WTC11 (cell line): ENCODE measurements at regions not wholly inside any gene's neighbourhood (a gene's known extent, or its start where the extent isn't known, plus 50 kb on each side); places are given as distances from the start of the nearest gene placed in this dataset.
A peak's percentile ranks its signal among the peaks of the same experiment; 100 is the strongest.

Experiments
- ATAC-seq: fragments of 200-7000 bp; cut with Tn5 transposase; 2 replicates; pipeline ENCODE4 v1.10.0; 2021; ENCODE audit warnings: mild to moderate bottlenecking, moderate library complexity
- CTCF ChIA-PET: fragments of 300-600 bp; sonication (Branson Sonifier 250); formaldehyde crosslinking; loops from one replicate; lab custom pipeline; 2021; ENCODE audit warnings: antibody characterized with exemption; lab: Charles Lee
- POLR2A ChIA-PET: fragments of 350-600 bp; sonication (Branson Sonifier 250); formaldehyde crosslinking; loops from one replicate; lab custom pipeline; 2021; ENCODE audit warnings: antibody characterized with exemption; lab: Charles Lee
- DNase-seq: peaks from one replicate; pipeline ENCODE4 v3.0.0; 2021; ENCODE audit warnings: low spot score
- H3K27ac Mint-ChIP-seq: 2 replicates; pipeline ENCODE4 v1.8.0; 2021; ENCODE audit warnings: mixed read lengths
- H3K27me3 Mint-ChIP-seq: 2 replicates; pipeline ENCODE4 v1.8.0; 2021; ENCODE audit warnings: low read depth, mild to moderate bottlenecking, moderate library complexity, mixed read lengths
- H3K36me3 Mint-ChIP-seq: 2 replicates; pipeline ENCODE4 v1.8.0; 2021; ENCODE audit warnings: mixed read lengths
- H3K4me1 Mint-ChIP-seq: 2 replicates; pipeline ENCODE4 v1.8.0; 2022; ENCODE audit warnings: mixed read lengths
- H3K4me3 Mint-ChIP-seq: 2 replicates; pipeline ENCODE4 v1.8.0; 2021; ENCODE audit warnings: mild to moderate bottlenecking, moderate library complexity, mixed read lengths
- H3K9me3 Mint-ChIP-seq: 2 replicates; pipeline ENCODE4 v1.8.0; 2021; ENCODE audit warnings: mixed read lengths
- AFF4 ChIP-seq: sonication (generic); formaldehyde crosslinking; IDR thresholded peaks from 2 replicates; pipeline ENCODE4 v1.8.1; 2023; ENCODE audit warnings: mild to moderate bottlenecking, missing genetic modification reagents, borderline replicate concordance
- CREB1 ChIP-seq: sonication (generic); formaldehyde crosslinking; IDR thresholded peaks from 2 replicates; pipeline ENCODE4 v1.8.0; 2023; ENCODE audit warnings: mild to moderate bottlenecking, missing genetic modification reagents
- JUN ChIP-seq: sonication (generic); formaldehyde crosslinking; IDR thresholded peaks from 2 replicates; pipeline ENCODE4 v1.8.0; 2023; ENCODE audit warnings: mild to moderate bottlenecking, missing genetic modification reagents
- NFE2L1 ChIP-seq: sonication (generic); formaldehyde crosslinking; IDR thresholded peaks from 2 replicates; pipeline ENCODE4 v1.8.1; 2023; ENCODE audit warnings: missing genetic modification reagents
- NFYB ChIP-seq: sonication (generic); formaldehyde crosslinking; conservative IDR thresholded peaks from 2 replicates; pipeline ENCODE4 v1.8.0; 2022; ENCODE audit warnings: low read depth, missing genetic modification reagents
- NR3C1 ChIP-seq: sonication (generic); formaldehyde crosslinking; conservative IDR thresholded peaks from 2 replicates; pipeline ENCODE4 v1.8.1; 2023; ENCODE audit warnings: low read depth, mild to moderate bottlenecking, missing genetic modification reagents
- PREB ChIP-seq: sonication (generic); formaldehyde crosslinking; IDR thresholded peaks from 2 replicates; pipeline ENCODE4 v1.8.1; 2022; ENCODE audit warnings: mild to moderate bottlenecking, missing genetic modification reagents, moderate library complexity, borderline replicate concordance
- SP1 ChIP-seq: sonication (generic); formaldehyde crosslinking; conservative IDR thresholded peaks from 2 replicates; pipeline ENCODE4 v1.8.1; 2022; ENCODE audit warnings: missing genetic modification reagents
- ZNF138 ChIP-seq: sonication (generic); formaldehyde crosslinking; conservative IDR thresholded peaks from 2 replicates; pipeline ENCODE4 v1.8.1; 2022; ENCODE audit warnings: mild to moderate bottlenecking, moderate library complexity, missing genetic modification reagents
- ZNF219 ChIP-seq: sonication (generic); formaldehyde crosslinking; IDR thresholded peaks from 2 replicates; pipeline ENCODE4 v1.8.0; 2023; ENCODE audit warnings: missing genetic modification reagents, mild to moderate bottlenecking, borderline replicate concordance
- ZSCAN18 ChIP-seq: fragments of 250-450 bp; sonication (Bioruptor Pico); IDR thresholded peaks from 2 replicates; pipeline ENCODE4 v2.1.2; 2022; ENCODE audit warnings: mild to moderate bottlenecking, moderate library complexity
- TF ChIP-seq, protein P1 (sequence below): fragments of 250-450 bp; sonication (Bioruptor Pico); IDR thresholded peaks from 2 replicates; pipeline ENCODE4 v1.8.0; 2021; ENCODE audit warnings: mild to moderate bottlenecking
- TF ChIP-seq, protein P2 (sequence below): fragments of 200-600 bp; IDR thresholded peaks from 2 replicates; pipeline ENCODE4 v1.8.0; 2022; ENCODE audit warnings: antibody characterized with exemption
- TF ChIP-seq, protein P3 (sequence below): sonication (generic); formaldehyde crosslinking; IDR thresholded peaks from 2 replicates; pipeline ENCODE4 v1.8.1; 2022; ENCODE audit warnings: mild to moderate bottlenecking, moderate library complexity, missing genetic modification reagents
- TF ChIP-seq, protein P4 (sequence below): sonication (generic); formaldehyde crosslinking; IDR thresholded peaks from 2 replicates; pipeline ENCODE4 v1.8.0; 2022; ENCODE audit warnings: missing genetic modification reagents

DNA sequence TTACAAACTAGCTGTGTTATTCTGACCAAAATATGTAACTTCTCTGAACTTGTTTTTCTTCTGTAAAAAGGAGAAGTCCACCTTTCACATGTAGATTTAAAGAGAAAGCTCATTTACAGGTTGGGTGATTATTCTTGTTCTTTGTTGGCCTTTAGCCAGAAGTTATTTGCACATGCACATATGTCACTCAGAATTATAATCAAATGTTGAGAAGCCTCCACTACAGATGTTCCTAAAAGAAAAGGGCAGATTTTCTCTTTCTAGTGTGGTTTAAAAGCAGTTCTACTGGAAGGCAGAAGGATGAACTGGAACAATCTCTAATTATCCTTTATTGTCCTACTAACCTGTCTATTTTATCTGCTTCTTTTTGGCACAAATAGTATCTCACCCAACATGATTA is 209.8 kb upstream of the ELAVL2 start:
- TF ChIP-seq ZNF138 (CRISPR knock-in tag): no peak
- TF ChIP-seq, protein P1, sequence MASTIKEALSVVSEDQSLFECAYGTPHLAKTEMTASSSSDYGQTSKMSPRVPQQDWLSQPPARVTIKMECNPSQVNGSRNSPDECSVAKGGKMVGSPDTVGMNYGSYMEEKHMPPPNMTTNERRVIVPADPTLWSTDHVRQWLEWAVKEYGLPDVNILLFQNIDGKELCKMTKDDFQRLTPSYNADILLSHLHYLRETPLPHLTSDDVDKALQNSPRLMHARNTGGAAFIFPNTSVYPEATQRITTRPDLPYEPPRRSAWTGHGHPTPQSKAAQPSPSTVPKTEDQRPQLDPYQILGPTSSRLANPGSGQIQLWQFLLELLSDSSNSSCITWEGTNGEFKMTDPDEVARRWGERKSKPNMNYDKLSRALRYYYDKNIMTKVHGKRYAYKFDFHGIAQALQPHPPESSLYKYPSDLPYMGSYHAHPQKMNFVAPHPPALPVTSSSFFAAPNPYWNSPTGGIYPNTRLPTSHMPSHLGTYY (CRISPR knock-in tag): no peak
- TF ChIP-seq, protein P2, sequence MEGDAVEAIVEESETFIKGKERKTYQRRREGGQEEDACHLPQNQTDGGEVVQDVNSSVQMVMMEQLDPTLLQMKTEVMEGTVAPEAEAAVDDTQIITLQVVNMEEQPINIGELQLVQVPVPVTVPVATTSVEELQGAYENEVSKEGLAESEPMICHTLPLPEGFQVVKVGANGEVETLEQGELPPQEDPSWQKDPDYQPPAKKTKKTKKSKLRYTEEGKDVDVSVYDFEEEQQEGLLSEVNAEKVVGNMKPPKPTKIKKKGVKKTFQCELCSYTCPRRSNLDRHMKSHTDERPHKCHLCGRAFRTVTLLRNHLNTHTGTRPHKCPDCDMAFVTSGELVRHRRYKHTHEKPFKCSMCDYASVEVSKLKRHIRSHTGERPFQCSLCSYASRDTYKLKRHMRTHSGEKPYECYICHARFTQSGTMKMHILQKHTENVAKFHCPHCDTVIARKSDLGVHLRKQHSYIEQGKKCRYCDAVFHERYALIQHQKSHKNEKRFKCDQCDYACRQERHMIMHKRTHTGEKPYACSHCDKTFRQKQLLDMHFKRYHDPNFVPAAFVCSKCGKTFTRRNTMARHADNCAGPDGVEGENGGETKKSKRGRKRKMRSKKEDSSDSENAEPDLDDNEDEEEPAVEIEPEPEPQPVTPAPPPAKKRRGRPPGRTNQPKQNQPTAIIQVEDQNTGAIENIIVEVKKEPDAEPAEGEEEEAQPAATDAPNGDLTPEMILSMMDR: no peak
- no peak for TF ChIP-seq AFF4 (CRISPR knock-in tag)
- no peak for TF ChIP-seq SP1
- no peak for TF ChIP-seq CREB1 (CRISPR knock-in tag)
- no peaks in the 10 kb centered on the region for H3K27me3 Mint-ChIP-seq
- H3K4me3 Mint-ChIP-seq: no peak overlapping the region
- ATAC-seq (no peak), DNase-seq (no peak)
- H3K9me3 Mint-ChIP-seq: no peaks in the 10 kb centered on the region
- no peaks in the 10 kb centered on the region for H3K36me3 Mint-ChIP-seq
- ChIA-PET CTCF (no interaction called here), POLR2A (no interaction called here)
- peak overlapping the region; percentile 59 for H3K27ac Mint-ChIP-seq
- peaks cover 71% of the 10 kb centered on the region for H3K4me1 Mint-ChIP-seq

DNA sequence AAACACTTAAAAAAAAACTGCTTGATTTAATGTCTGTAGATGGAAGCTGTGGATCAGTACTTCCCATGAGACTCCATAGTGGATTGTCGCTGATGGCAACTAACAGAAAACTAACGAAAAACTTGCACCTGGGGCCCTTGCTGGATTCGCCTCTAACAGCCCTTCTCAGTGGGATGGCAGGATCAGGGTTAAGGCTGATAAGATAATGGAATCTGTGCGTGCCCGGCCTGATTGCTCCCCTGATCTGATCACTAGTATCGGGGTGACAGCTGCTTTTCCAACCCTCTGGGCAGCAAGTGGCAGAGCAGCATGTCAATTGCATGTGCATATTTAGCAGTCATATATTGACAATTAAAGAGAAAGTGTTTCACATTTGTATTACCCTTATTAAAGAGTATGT is 185.8 kb upstream of the ELAVL2 start:
- no peak for ATAC-seq
- Mint-ChIP-seq H3K27ac (no peak overlapping the region; the same call in 1 of the 2 replicates), H3K36me3 (no peaks in the 10 kb centered on the region; the same call in 1 of the 2 replicates), H3K9me3 (peaks cover 8% of the 10 kb centered on the region; the same call in 1 of the 2 replicates), H3K4me3 (no peak overlapping the region), H3K4me1 (peaks cover 33% of the 10 kb centered on the region), H3K27me3 (no peaks in the 10 kb centered on the region)
- DNase-seq: no peak
- ChIA-PET CTCF (no interaction called here), POLR2A (no interaction called here)
- TF ChIP-seq, protein P3, sequence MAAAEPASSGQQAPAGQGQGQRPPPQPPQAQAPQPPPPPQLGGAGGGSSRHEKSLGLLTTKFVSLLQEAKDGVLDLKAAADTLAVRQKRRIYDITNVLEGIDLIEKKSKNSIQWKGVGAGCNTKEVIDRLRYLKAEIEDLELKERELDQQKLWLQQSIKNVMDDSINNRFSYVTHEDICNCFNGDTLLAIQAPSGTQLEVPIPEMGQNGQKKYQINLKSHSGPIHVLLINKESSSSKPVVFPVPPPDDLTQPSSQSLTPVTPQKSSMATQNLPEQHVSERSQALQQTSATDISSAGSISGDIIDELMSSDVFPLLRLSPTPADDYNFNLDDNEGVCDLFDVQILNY: no peak
- TF ChIP-seq, protein P2: no peak
- TF ChIP-seq NFYB (CRISPR knock-in tag) (no peak), ZNF219 (CRISPR knock-in tag) (no peak), PREB (CRISPR knock-in tag) (no peak), ZSCAN18 (no peak), JUN (CRISPR knock-in tag) (no peak), NFE2L1 (CRISPR knock-in tag) (no peak), NR3C1 (no peak)
- TF ChIP-seq, protein P4, sequence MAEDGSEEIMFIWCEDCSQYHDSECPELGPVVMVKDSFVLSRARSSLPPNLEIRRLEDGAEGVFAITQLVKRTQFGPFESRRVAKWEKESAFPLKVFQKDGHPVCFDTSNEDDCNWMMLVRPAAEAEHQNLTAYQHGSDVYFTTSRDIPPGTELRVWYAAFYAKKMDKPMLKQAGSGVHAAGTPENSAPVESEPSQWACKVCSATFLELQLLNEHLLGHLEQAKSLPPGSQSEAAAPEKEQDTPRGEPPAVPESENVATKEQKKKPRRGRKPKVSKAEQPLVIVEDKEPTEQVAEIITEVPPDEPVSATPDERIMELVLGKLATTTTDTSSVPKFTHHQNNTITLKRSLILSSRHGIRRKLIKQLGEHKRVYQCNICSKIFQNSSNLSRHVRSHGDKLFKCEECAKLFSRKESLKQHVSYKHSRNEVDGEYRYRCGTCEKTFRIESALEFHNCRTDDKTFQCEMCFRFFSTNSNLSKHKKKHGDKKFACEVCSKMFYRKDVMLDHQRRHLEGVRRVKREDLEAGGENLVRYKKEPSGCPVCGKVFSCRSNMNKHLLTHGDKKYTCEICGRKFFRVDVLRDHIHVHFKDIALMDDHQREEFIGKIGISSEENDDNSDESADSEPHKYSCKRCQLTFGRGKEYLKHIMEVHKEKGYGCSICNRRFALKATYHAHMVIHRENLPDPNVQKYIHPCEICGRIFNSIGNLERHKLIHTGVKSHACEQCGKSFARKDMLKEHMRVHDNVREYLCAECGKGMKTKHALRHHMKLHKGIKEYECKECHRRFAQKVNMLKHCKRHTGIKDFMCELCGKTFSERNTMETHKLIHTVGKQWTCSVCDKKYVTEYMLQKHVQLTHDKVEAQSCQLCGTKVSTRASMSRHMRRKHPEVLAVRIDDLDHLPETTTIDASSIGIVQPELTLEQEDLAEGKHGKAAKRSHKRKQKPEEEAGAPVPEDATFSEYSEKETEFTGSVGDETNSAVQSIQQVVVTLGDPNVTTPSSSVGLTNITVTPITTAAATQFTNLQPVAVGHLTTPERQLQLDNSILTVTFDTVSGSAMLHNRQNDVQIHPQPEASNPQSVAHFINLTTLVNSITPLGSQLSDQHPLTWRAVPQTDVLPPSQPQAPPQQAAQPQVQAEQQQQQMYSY: no peak
